H1 (cell line): ENCODE measurements at regions not wholly inside any gene's neighbourhood (a gene's known extent, or its start where the extent isn't known, plus 50 kb on each side); places are given as distances from the start of the nearest gene placed in this dataset.

ENCODE experiments used
- EZH2 ChIP-seq: fragments of 200-600 bp; sonication (generic); IDR thresholded peaks from 2 replicates; pipeline ENCODE4 v1.7.1; 2012; ENCODE audit warnings: low read depth, mild to moderate bottlenecking, moderate library complexity, low read length, inconsistent platforms; ENCODE audit not compliant: severe bottlenecking
- RFX5 ChIP-seq: IDR thresholded peaks from 2 replicates; pipeline ENCODE4 v1.6.1; 2011; ENCODE audit warnings: low read depth, low read length, improper control_type of control experiment, borderline replicate concordance
- SRF ChIP-seq: IDR thresholded peaks from 2 replicates; pipeline ENCODE4 v1.6.1; 2011; ENCODE audit warnings: mild to moderate bottlenecking, low read depth, low read length, moderate library complexity
- TAF1 ChIP-seq: IDR thresholded peaks from 2 replicates; pipeline ENCODE4 v1.6.1; 2011; ENCODE audit warnings: mild to moderate bottlenecking, low read depth, low read length
- TF ChIP-seq, protein P1 (sequence below), 3 experiments: IDR thresholded peaks; 1 replicate in 2 of 3; 2 replicates in 1 of 3; pipeline versions ENCODE4 v1.5.1 to v1.6.1; 2011; ENCODE audit warnings: low read length in 3 of 3, mild to moderate bottlenecking in 3 of 3, inconsistent platforms in 2 of 3, low read depth in 1 of 3, moderate library complexity in 1 of 3; ENCODE audit not compliant: insufficient read depth in 1 of 3; ENCODE audit errors: control extremely low read depth in 1 of 3

GRCh38 chr3:115351193-115351592 lies 204.1 kb upstream of the ZBTB20 start:
- TF ChIP-seq RFX5 (no peak), SRF (no peak), EZH2 (no peak), TAF1 (no peak)
- TF ChIP-seq, protein P1, sequence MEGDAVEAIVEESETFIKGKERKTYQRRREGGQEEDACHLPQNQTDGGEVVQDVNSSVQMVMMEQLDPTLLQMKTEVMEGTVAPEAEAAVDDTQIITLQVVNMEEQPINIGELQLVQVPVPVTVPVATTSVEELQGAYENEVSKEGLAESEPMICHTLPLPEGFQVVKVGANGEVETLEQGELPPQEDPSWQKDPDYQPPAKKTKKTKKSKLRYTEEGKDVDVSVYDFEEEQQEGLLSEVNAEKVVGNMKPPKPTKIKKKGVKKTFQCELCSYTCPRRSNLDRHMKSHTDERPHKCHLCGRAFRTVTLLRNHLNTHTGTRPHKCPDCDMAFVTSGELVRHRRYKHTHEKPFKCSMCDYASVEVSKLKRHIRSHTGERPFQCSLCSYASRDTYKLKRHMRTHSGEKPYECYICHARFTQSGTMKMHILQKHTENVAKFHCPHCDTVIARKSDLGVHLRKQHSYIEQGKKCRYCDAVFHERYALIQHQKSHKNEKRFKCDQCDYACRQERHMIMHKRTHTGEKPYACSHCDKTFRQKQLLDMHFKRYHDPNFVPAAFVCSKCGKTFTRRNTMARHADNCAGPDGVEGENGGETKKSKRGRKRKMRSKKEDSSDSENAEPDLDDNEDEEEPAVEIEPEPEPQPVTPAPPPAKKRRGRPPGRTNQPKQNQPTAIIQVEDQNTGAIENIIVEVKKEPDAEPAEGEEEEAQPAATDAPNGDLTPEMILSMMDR (IDR thresholded peaks at IDR 0.05; ENCODE audit: control extremely low read depth in 1 of 3, insufficient read depth in 1 of 3, low read depth in 1 of 3, low read length in 3 of 3), result no peak
